ENCODE measurements at regions not wholly inside any gene's neighbourhood (a gene's known extent, or its start where the extent isn't known, plus 50 kb on each side); places are given as distances from the start of the nearest gene placed in this dataset.
"Not testable (repeated sequence)": the region's sequence is repeated elsewhere in the genome, so short reads cannot be mapped to it uniquely, and the experiment has no call there.

GRCh38 chr1:233790662-233791371 is 113.7 kb upstream of the SLC35F3 start:
- peak; percentile 83 for DNase-seq

GRCh38 chr1:233791372-233791703 is 113.1 kb upstream of the SLC35F3 start:
- peak; percentile 16 for DNase-seq

GRCh38 chr1:233791721-233792120 is 112.8 kb upstream of the SLC35F3 start:
- no peak for DNase-seq

- no peak for DNase-seq
These were observed 109.6 kb upstream of the SLC35F3 start for GRCh38 chr1:233794863-233795262.

GRCh38 chr1:233796146-233796783 is 108.2 kb upstream of the SLC35F3 start:
- no peak for DNase-seq

DNA sequence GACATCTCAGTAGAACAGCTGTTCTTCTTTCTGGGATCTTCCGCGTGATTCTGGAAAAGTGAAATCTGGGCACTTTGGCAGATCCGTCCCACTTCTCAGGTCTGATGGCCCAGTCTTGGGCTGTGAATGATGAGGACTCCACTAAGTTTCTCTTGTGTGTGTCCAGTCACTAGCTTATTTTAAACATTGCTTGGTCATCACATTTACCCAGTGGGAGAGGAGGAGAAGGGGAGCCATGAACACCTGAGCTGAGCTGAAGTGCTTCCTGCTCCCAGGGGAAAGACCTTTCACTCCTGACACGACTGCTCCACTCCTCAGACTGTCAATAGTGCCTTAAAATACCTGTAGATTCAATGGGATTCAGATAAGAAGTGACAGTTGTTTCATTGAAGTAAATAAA is 101.9 kb upstream of the SLC35F3 start:
- DNase-seq = no peak

DNA sequence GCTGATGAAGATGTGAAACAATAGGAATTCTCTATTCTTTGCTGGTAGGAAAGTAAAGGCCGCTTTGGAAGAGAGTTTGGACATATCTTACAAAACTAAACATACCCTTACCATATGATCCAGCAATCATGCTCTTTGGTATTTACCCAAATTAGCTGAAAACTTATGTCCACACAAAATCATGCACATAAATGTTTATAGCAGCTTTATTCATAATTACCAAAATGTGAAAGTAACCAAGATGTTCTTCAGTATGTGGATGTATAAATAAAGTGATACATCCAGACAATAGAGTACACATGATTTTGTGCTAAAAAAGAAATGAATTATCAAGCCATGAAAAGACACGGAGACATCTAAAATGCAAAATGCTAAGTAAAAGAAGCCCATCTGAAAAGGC is 98.7 kb upstream of the SLC35F3 start:
- DNase-seq = no peak

GRCh38 chr1:233815357-233815756 is 89.1 kb upstream of the SLC35F3 start:
- no peak for DNase-seq

- no peak for DNase-seq
These were observed 88.6 kb upstream of the SLC35F3 start for GRCh38 chr1:233815865-233816264.

DNA sequence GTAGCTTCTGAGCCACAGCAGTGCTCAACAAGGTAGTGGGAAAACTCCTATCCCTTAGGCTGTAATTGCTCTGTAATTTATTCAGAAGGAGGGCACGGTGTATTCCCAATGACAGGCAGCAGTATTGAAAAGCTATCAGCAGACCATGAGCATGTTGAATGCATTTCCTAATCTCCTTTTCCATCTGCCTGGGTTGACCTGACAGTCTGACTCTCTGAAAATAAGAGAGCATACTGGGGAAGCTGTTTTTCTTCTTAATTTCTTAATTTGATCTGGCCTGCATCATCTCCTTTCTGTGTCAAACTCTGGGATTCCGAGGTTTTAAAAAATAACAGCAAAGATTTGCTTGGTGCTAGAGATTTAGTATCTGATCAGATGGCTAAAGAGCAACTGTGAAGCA is 88.1 kb upstream of the SLC35F3 start:
- no peak for DNase-seq

DNA sequence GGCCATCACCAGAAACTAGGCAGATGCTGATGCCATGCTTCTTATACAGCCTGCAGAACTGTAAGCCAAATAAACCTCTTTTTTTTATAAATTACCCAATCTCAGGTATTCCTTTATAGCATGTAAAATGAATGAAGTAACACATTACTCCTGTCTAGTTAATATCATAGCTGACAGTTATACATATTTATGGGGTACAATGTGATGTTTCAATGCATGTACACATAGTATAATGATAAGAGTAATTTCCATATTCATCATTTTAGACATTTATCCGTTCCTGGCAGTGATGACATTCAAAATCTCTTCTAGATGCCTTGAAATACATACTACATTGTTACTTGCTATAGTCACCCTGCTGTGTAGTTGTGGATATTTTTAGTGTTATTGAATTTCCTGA is 85.4 kb upstream of the SLC35F3 start:
- DNase-seq = no peak

DNA sequence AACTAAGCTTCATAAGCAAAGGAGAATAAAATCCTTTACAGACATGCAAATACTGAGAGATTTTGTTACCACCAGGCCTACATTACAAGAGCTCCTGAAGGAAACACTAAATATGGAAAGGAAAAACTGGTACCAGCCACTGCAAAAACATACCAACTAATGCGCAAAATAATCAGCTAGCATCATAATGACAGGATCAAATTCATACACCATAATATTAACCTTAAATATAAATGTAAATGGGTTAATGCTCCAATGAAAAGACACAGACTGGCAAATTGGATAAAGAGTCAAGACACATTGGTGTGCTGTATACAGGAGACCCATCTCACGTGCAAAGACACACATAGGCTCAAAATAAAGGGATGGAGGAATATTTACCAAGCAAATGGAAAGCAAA is 80.3 kb upstream of the SLC35F3 start:
- DNase-seq = not testable (repeated sequence)

DNA sequence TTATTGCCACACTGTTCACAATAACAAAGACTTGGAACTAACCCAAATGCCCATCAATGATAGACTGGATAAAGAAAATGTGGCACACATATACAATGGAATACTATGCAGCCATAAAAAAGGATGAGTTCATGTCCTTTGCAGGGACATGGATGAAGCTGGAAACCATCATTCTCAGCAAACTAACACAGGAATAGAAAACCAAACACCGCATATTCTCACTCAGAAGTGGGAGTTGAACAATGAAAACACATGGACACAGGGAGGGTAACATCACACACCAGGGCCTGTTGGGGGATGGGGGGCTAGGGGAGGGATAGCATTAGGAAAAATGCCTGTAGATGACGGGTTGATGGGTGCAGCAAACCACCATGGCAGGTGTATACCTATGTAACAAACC is 76.5 kb upstream of the SLC35F3 start:
- DNase-seq = not testable (repeated sequence)

GRCh38 chr1:233828480-233828879 is 76.0 kb upstream of the SLC35F3 start:
- no peak for DNase-seq

DNA sequence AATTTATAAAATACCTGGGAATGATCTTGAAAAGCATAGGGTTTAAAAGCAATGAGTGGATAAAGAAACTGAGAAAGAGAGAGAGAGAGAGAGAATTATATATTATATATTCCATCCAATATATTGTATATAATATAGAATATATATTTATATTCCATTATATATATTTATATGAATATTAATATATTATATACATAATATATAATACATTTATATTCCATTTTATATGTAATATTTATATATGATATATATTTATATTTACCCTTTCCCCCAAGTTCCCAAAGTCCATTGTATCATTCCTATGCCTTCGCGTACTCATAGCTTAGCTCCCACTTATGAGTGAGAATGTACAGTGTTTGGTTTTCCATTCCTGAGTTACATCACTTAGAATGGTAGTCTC is 69.9 kb upstream of the SLC35F3 start:
- DNase-seq = no peak

- not testable (repeated sequence) for DNase-seq
These were observed 66.3 kb upstream of the SLC35F3 start for GRCh38 chr1:233838207-233838606.

DNA sequence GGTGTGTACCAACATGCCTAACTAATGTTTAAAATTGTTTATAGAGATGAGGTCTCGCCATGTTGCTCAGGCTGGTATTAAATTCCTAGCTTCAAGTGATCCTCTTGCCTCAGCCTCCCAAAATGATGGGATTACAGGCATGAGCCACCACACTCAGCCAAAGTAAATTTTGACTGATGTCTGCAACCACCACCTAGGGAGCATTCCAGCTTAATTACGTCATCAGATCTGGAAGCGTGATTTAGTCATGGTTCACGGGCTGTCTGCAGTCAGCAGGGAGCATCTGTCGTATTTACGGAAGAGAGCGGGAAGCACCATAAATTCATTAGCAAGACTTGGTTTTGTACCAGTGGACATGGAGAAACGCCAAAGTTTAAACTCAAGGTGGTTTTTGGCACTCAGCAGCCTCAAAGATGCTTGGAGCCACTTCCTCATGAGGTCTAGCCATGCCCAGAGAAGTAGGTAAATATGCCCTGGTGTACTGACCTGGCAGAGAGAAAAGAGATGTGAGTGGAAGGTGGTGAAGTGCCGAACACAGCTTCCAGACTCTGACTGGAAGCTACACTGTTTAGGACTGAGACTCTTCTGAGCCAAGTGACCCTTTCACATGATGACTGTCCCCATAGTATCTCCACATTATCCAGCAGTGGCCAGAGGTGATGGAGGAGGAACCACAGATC is 60.8 kb upstream of the SLC35F3 start:
- DNase-seq = peak; percentile 6

- no peak for DNase-seq
These were observed 60.2 kb upstream of the SLC35F3 start for GRCh38 chr1:233844275-233844674.

DNA sequence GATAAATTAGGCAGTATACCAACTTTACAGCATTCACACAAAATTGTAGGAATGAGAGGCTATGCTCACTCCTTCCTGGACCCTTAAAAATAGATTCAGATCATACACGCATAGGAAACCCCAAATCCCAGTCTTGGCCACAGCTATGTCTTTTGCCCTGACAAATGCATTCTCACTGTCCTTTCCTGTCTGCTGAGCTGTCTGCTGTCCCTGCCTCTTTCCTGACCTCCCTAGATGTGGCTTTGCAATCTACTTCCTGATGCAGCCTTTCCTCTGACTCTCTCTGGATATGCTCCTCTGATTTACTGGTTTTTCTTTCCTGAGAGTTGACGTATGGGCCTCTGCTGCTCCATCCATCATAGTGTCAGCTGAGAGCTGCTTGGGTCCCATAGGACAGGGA is 59.8 kb upstream of the SLC35F3 start:
- no peak for DNase-seq

Data from eye (tissue), 1 donor.